Hepatocyte (in vitro differentiated cells): ENCODE measurements at regions not wholly inside any gene's neighbourhood (a gene's known extent, or its start where the extent isn't known, plus 50 kb on each side); places are given as distances from the start of the nearest gene placed in this dataset.

ENCODE experiments used
- DNase-seq: peaks from one replicate; pipeline ENCODE4 v3.0.0-alpha.2; 2016; ENCODE audit warnings: low spot score
- H2AFZ ChIP-seq: fragments of 200-600 bp; sonication (generic); 2 replicates; pipeline ENCODE4 v1.6.0; 2016; ENCODE audit warnings: antibody characterized with exemption, mild to moderate bottlenecking
- H3K27ac ChIP-seq: fragments of 200-600 bp; sonication (generic); 2 replicates; pipeline ENCODE4 v1.5.1; 2016; ENCODE audit warnings: mild to moderate bottlenecking
- H3K27me3 ChIP-seq: fragments of 200-600 bp; sonication (generic); 2 replicates; pipeline ENCODE4 v1.6.1; 2016
- H3K36me3 ChIP-seq: fragments of 200-600 bp; sonication (generic); replicated peaks from 2 replicates; pipeline ENCODE4 v1.5.1; 2016; ENCODE audit warnings: low read depth; ENCODE audit not compliant: insufficient read depth
- H3K4me1 ChIP-seq: fragments of 200-600 bp; sonication (generic); 2 replicates; pipeline ENCODE4 v1.5.1; 2016; ENCODE audit warnings: mild to moderate bottlenecking, moderate library complexity; ENCODE audit not compliant: insufficient read depth
- H3K4me2 ChIP-seq: fragments of 200-600 bp; sonication (generic); 2 replicates; pipeline ENCODE4 v1.6.0; 2016
- H3K4me3 ChIP-seq: fragments of 200-600 bp; sonication (generic); 2 replicates; pipeline ENCODE4 v1.5.1; 2016; ENCODE audit warnings: mild to moderate bottlenecking
- H3K79me2 ChIP-seq: fragments of 200-600 bp; sonication (generic); 2 replicates; pipeline ENCODE4 v1.6.0; 2017; ENCODE audit warnings: mild to moderate bottlenecking
- H3K9me2 ChIP-seq: fragments of 200-600 bp; sonication (generic); replicated peaks from 2 replicates; pipeline ENCODE4 v1.6.0; 2017; ENCODE audit warnings: mild to moderate bottlenecking; ENCODE audit not compliant: insufficient read depth
- H3K9me3 ChIP-seq: fragments of 200-600 bp; sonication (generic); 2 replicates; pipeline ENCODE4 v1.5.1; 2016; ENCODE audit warnings: low read depth, mild to moderate bottlenecking
- H4K20me1 ChIP-seq: fragments of 200-600 bp; sonication (generic); 2 replicates; pipeline ENCODE4 v1.6.0; 2016; ENCODE audit warnings: mild to moderate bottlenecking; ENCODE audit not compliant: insufficient read depth, poor library complexity, severe bottlenecking
- EZH2 ChIP-seq: fragments of 200-600 bp; sonication (generic); IDR thresholded peaks from 2 replicates; pipeline ENCODE4 v1.6.1; 2016; ENCODE audit warnings: antibody characterized with exemption, mild to moderate bottlenecking, borderline replicate concordance
- EZH2phosphoT487 ChIP-seq: fragments of 200-600 bp; sonication (generic); IDR thresholded peaks from one replicate; pipeline ENCODE4 v1.6.1; 2018; ENCODE audit warnings: antibody characterized with exemption, mild to moderate bottlenecking, low read depth, moderate library complexity; ENCODE audit not compliant: unreplicated experiment, severe bottlenecking
- WGBS: methylation state at CpG from one replicate; pipeline ENCODE4 v1.1.6; 2016; ENCODE audit warnings: low lambda C conversion rate; ENCODE audit errors: missing lambda C conversion rate; 5-methylcytosine and 5-hydroxymethylcytosine counted together
- TF ChIP-seq, protein P1 (sequence below): fragments of 200-600 bp; sonication (generic); IDR thresholded peaks from 2 replicates; pipeline ENCODE4 v1.5.1; 2016; ENCODE audit warnings: antibody characterized with exemption, mild to moderate bottlenecking; ENCODE audit not compliant: poor library complexity

DNA sequence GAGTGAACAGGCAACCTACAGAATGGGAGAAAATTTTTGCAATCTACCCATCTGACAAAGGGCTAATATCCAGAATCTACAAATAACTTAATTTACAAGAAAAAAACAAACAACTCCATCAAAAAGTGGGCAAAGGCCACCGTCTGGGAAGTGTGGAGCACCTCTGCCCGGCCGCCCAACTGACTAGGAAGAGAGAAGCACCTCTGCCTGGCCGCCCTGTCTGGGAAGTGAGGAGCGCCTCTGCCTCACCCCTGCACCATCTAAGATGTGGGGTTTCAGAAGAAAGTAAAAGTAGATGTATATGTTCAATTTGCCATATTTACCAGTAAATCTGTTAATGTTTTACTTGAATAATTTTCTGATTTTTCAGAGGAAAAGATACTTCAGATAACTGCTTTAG lies 108.1 kb upstream of the TMEM161B start:
- no peak overlapping the region for H3K4me3 ChIP-seq
- H3K9me2 ChIP-seq = no peaks in the 10 kb centered on the region
- no peaks in the 10 kb centered on the region for H3K9me3 ChIP-seq
- H4K20me1 ChIP-seq = no peaks in the 10 kb centered on the region
- H3K36me3 ChIP-seq = no peaks in the 10 kb centered on the region
- TF ChIP-seq, protein P1, sequence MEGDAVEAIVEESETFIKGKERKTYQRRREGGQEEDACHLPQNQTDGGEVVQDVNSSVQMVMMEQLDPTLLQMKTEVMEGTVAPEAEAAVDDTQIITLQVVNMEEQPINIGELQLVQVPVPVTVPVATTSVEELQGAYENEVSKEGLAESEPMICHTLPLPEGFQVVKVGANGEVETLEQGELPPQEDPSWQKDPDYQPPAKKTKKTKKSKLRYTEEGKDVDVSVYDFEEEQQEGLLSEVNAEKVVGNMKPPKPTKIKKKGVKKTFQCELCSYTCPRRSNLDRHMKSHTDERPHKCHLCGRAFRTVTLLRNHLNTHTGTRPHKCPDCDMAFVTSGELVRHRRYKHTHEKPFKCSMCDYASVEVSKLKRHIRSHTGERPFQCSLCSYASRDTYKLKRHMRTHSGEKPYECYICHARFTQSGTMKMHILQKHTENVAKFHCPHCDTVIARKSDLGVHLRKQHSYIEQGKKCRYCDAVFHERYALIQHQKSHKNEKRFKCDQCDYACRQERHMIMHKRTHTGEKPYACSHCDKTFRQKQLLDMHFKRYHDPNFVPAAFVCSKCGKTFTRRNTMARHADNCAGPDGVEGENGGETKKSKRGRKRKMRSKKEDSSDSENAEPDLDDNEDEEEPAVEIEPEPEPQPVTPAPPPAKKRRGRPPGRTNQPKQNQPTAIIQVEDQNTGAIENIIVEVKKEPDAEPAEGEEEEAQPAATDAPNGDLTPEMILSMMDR = no peak
- TF ChIP-seq EZH2phosphoT487 (no peak), EZH2 (no peak)
- 91% methylated on average over 5 of the region's 5 CpGs for WGBS
- H3K79me2 ChIP-seq = no peaks in the 10 kb centered on the region
- H3K27ac ChIP-seq = no peak overlapping the region
- H3K4me2 ChIP-seq = no peak overlapping the region
- no peaks in the 10 kb centered on the region for H3K4me1 ChIP-seq
- H2AFZ ChIP-seq = no peak overlapping the region
- H3K27me3 ChIP-seq = no peaks in the 10 kb centered on the region
- DNase-seq = no peak

DNA sequence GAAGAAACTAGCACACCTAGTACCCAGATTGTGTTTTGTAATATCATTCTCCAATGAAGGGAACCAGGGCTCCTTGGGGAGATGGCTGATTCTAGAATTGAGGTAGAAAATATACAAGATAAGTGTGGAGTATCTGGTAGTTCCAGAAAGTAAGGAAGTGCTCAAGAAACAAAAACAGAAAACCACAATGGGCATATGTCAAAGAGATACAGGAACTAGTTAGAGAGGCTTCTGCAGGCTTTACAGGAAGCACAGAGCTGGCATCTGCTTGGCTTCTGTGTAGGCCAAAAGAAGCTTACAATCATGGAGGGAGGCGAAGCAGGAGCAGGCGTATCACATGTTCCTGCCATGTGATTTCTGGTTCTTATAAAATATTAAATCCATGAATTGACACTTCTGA lies 105.7 kb upstream of the TMEM161B start:
- TF ChIP-seq EZH2phosphoT487 (no peak), EZH2 (no peak)
- TF ChIP-seq, protein P1 = no peak
- no peak for DNase-seq
- Histone ChIP-seq H3K9me3 (no peaks in the 10 kb centered on the region), H3K4me1 (no peaks in the 10 kb centered on the region), H3K27me3 (no peaks in the 10 kb centered on the region), H3K4me3 (no peak overlapping the region), H2AFZ (no peak overlapping the region), H3K9me2 (no peaks in the 10 kb centered on the region), H3K79me2 (no peaks in the 10 kb centered on the region), H3K4me2 (no peak overlapping the region), H4K20me1 (no peaks in the 10 kb centered on the region), H3K36me3 (no peaks in the 10 kb centered on the region), H3K27ac (no peak overlapping the region)
- 96% methylated on average over 2 of the region's 2 CpGs for WGBS

DNA sequence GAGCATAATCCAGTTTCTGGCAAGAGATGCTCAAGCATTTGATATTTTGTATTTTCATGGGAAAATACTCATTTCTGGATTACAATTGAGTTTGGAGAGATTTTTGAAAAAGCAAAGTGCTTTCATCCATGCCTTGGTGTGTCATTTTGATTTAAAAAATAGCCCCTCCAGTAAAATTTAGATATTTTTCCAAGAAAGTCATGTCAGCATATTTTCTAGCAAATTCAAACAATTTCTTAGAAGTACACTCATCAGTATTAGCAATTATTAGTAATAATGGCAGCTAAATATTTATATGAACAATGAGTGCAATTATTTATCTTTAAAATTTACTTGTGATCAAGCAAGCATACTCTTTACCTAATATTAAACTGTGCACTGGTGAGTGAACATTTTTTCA lies 102.2 kb upstream of the TMEM161B start:
- DNase-seq = no peak
- Histone ChIP-seq H3K36me3 (no peaks in the 10 kb centered on the region), H3K4me3 (no peak overlapping the region), H3K4me2 (no peak overlapping the region), H2AFZ (no peak overlapping the region), H3K79me2 (no peaks in the 10 kb centered on the region), H4K20me1 (no peaks in the 10 kb centered on the region), H3K4me1 (no peaks in the 10 kb centered on the region), H3K27me3 (no peaks in the 10 kb centered on the region), H3K27ac (no peak overlapping the region), H3K9me3 (no peaks in the 10 kb centered on the region), H3K9me2 (no peaks in the 10 kb centered on the region)
- TF ChIP-seq EZH2phosphoT487 = no peak
- no peak for TF ChIP-seq EZH2
- TF ChIP-seq, protein P1 = no peak

DNA sequence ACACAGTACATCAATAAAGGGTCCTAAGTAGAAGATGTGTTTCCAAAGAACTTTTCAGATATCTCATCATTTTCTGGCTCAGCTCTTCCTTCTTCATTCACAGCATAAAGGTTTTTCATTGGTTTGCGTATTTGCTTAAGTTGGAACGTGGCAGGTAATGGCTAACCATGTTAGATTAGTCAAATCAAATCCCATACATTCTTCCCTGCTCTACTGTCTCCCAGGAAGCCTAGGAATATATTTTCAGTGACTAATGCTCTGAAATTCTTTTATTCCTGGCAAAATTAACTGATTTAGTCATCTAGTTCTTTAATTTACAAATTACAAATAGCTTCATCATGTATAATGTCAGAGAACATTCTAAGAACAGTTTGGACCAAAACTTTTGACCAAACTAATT lies 99.6 kb upstream of the TMEM161B start:
- TF ChIP-seq, protein P1 = no peak
- TF ChIP-seq EZH2phosphoT487 = no peak
- TF ChIP-seq EZH2 = no peak
- Histone ChIP-seq H3K4me3 (no peak overlapping the region), H3K79me2 (no peaks in the 10 kb centered on the region), H3K27ac (no peak overlapping the region), H4K20me1 (no peaks in the 10 kb centered on the region), H2AFZ (no peak overlapping the region), H3K4me1 (no peaks in the 10 kb centered on the region), H3K36me3 (no peaks in the 10 kb centered on the region), H3K27me3 (no peaks in the 10 kb centered on the region), H3K9me2 (no peaks in the 10 kb centered on the region), H3K9me3 (no peaks in the 10 kb centered on the region), H3K4me2 (no peak overlapping the region)
- DNase-seq = no peak
- WGBS = 76% methylated on average over 2 of the region's 2 CpGs
